ENCODE measurements at regions not wholly inside any gene's neighbourhood (a gene's known extent, or its start where the extent isn't known, plus 50 kb on each side); places are given as distances from the start of the nearest gene placed in this dataset.

DNA sequence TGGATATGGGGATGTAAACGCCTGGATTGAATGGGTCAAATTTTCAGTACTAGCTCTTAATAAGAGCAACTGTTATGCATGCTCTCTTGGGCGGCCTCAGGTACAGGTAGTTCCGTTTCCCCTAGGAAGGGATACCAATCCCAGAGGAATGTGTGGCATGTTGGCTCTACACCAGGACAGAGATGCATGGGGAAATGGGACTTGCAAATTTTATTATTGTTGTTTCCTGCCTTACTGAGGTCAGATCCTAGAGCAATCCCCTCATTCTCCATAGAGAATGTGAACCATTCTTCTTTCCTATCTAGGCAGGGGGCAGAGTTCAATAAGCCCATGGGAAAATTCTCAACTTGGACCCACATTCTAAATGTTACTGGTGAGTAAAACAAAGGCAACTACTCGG lies 361.8 kb upstream of the FGF16 start:
- Histone ChIP-seq H3K36me3 (no peaks in the 10 kb centered on the region), H3K4me3 (no peak overlapping the region), H3K27ac (no peak overlapping the region), H3K27me3 (no peaks in the 10 kb centered on the region), H3K9me3 (no peaks in the 10 kb centered on the region), H3K4me1 (no peaks in the 10 kb centered on the region)
- TF ChIP-seq, protein P1, sequence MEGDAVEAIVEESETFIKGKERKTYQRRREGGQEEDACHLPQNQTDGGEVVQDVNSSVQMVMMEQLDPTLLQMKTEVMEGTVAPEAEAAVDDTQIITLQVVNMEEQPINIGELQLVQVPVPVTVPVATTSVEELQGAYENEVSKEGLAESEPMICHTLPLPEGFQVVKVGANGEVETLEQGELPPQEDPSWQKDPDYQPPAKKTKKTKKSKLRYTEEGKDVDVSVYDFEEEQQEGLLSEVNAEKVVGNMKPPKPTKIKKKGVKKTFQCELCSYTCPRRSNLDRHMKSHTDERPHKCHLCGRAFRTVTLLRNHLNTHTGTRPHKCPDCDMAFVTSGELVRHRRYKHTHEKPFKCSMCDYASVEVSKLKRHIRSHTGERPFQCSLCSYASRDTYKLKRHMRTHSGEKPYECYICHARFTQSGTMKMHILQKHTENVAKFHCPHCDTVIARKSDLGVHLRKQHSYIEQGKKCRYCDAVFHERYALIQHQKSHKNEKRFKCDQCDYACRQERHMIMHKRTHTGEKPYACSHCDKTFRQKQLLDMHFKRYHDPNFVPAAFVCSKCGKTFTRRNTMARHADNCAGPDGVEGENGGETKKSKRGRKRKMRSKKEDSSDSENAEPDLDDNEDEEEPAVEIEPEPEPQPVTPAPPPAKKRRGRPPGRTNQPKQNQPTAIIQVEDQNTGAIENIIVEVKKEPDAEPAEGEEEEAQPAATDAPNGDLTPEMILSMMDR (IDR thresholded peaks at IDR 0.05 in 4 of 5, conservative IDR thresholded peaks at IDR 0.05 in 1 of 5): no peak
- TF ChIP-seq POLR2A (IDR thresholded peaks at IDR 0.05): no peak
- ATAC-seq (no peak), DNase-seq (no peak)
- in situ Hi-C loops (cut with MboI; ENCODE audit: low sequenced_read_pairs in 4 of 4) (no loop called here), intact Hi-C loops (cut with DNase I; ENCODE audit: low total_unique reads) (no loop called here)

DNA sequence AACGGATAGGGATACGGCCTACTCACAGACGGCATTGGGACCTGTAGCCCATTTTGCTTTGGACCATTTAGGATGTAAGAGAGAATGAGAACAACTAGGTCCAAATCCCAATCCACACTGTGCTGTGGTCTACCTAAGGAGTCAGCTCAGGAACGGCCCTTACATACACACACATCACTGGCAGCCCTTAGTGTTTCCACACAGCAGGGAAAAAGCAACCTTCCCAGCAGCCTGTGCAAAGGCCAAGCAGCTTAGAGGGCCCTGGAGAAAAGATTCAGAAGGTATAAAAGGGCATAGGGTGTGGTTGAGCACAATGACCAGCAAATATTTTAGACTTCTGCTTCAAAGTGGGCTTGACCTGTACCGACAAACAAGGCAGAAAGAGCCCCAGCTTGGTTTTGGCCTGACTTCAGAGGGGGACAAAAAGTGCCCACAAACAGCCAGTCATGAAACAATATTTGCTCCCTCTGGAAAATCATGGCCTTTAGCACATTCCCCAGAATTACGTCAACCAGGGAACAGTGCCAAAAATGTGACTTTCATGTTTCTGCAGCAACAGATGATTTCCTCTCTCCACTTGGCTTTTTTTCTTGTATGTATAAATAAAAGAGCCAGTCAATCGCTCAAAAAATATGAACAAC lies 359.5 kb upstream of the FGF16 start:
- peak in 1 of 2 donors; percentile 51 for ATAC-seq
- DNase-seq: peak; percentile 16 to 26
- in situ Hi-C loops (cut with MboI; ENCODE audit: low sequenced_read_pairs in 4 of 4) (no loop called here), intact Hi-C loops (cut with DNase I; ENCODE audit: low total_unique reads) (no loop called here)
- Histone ChIP-seq H3K9me3 (no peaks in the 10 kb centered on the region), H3K4me1 (no peaks in the 10 kb centered on the region), H3K36me3 (no peaks in the 10 kb centered on the region), H3K27me3 (no peaks in the 10 kb centered on the region), H3K27ac (peak overlapping the region in 2 of 4 donors; percentile 10 to 31), H3K4me3 (no peak overlapping the region)
- TF ChIP-seq, protein P1 (IDR thresholded peaks at IDR 0.05 in 4 of 5, conservative IDR thresholded peaks at IDR 0.05 in 1 of 5): no peak
- TF ChIP-seq POLR2A (IDR thresholded peaks at IDR 0.05): no peak

DNA sequence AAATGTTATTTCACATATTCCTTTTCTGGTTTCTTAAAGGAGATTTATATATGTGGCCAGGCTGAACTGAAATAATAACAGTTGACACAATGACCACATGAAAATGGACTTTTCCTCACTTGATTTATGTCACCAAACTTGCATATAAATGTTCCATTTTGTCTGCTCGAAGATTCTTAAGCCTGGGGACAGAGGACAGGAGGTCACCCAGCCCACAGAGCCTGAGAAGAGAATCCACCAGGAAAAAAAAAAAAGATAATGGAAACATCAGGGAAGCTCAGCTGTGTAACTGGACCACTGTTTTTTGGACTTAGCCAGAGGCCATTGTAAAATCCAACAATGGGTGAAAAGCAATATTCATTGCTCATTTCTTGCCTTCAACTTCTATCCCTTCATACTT lies 359.0 kb upstream of the FGF16 start:
- Histone ChIP-seq H3K4me3 (no peak overlapping the region), H3K27me3 (no peaks in the 10 kb centered on the region), H3K36me3 (no peaks in the 10 kb centered on the region), H3K27ac (no peak overlapping the region), H3K4me1 (no peaks in the 10 kb centered on the region), H3K9me3 (no peaks in the 10 kb centered on the region)
- no peak for TF ChIP-seq POLR2A (IDR thresholded peaks at IDR 0.05)
- TF ChIP-seq, protein P1 (IDR thresholded peaks at IDR 0.05 in 4 of 5, conservative IDR thresholded peaks at IDR 0.05 in 1 of 5): no peak
- DNase-seq (no peak), ATAC-seq (no peak)
- in situ Hi-C loops (cut with MboI; ENCODE audit: low sequenced_read_pairs in 4 of 4) (no loop called here), intact Hi-C loops (cut with DNase I; ENCODE audit: low total_unique reads) (no loop called here)

DNA sequence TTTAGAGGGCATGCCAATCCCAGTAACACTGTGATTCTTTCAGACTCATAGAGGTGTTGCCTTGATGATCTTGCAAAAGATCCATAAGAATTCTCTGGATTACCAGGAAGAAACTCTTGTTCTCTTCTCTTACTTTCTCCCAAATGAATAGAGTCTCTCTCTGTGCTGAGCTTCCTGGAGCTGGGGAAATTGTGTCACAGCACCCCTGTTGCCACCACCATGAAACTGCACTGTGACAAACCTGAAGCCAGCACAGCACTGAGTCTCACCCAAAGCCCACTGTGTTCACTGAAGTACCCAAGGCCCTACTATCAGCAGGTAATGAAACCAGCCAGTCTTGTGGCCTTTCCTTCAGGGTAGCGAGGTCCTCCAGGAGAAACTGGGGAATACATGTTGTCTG lies 332.7 kb upstream of the FGF16 start:
- Histone ChIP-seq H3K4me1 (no peaks in the 10 kb centered on the region), H3K27me3 (no peaks in the 10 kb centered on the region), H3K27ac (no peak overlapping the region), H3K4me3 (no peak overlapping the region), H3K36me3 (no peaks in the 10 kb centered on the region), H3K9me3 (no peaks in the 10 kb centered on the region)
- intact Hi-C loops (cut with DNase I; ENCODE audit: low total_unique reads): no loop called here
- no peak for ATAC-seq
- TF ChIP-seq POLR2A (IDR thresholded peaks at IDR 0.05): no peak
- TF ChIP-seq, protein P1 (IDR thresholded peaks at IDR 0.05 in 4 of 5, conservative IDR thresholded peaks at IDR 0.05 in 1 of 5): no peak
- in situ Hi-C loops (cut with MboI; ENCODE audit: low sequenced_read_pairs in 4 of 4): no loop called here
- no peak for DNase-seq

DNA sequence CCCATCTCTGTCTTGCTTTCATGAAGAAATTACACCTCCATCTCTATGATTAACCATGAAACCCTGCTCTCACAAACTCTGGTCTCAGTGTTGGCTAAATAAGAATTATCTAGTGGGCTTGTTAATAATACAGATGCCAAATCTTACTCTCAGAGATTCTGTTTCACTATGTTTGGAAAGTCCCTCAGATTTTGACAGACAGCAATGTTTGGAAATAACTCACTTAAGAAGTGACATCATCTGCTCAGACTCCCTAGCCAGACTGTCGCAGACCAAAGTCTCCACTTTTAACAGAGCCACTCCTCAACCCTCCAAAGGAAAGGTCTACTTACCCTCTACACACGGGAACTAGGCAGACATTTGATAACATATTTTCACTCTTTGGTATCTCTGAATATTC lies 328.5 kb upstream of the FGF16 start:
- no peak for TF ChIP-seq POLR2A (IDR thresholded peaks at IDR 0.05)
- TF ChIP-seq, protein P1 (IDR thresholded peaks at IDR 0.05 in 4 of 5, conservative IDR thresholded peaks at IDR 0.05 in 1 of 5): no peak
- DNase-seq: no peak
- no peak for ATAC-seq
- Histone ChIP-seq H3K27me3 (no peaks in the 10 kb centered on the region), H3K36me3 (no peaks in the 10 kb centered on the region), H3K9me3 (no peaks in the 10 kb centered on the region), H3K27ac (no peak overlapping the region), H3K4me3 (no peak overlapping the region), H3K4me1 (no peaks in the 10 kb centered on the region)
- intact Hi-C loops (cut with DNase I; ENCODE audit: low total_unique reads) (no loop called here), in situ Hi-C loops (cut with MboI; ENCODE audit: low sequenced_read_pairs in 4 of 4) (no loop called here)
